ENCODE measurements at regions not wholly inside any gene's neighbourhood (a gene's known extent, or its start where the extent isn't known, plus 50 kb on each side); places are given as distances from the start of the nearest gene placed in this dataset.

GRCh38 chr2:216793386-216793785, 66.5 kb downstream of the TNP1 start (continued):
- no peak for TF ChIP-seq REST (IDR thresholded peaks at IDR 0.05; ENCODE audit: unreplicated experiment)
- no peak for TF ChIP-seq CREB1 (CRISPR knock-in tag; IDR thresholded peaks at IDR 0.05; ENCODE audit: low read depth)
- TF ChIP-seq ZNF114 (CRISPR knock-in tag; IDR thresholded peaks at IDR 0.05) = no peak
- no peak for TF ChIP-seq ZNF331 (CRISPR knock-in tag; IDR thresholded peaks at IDR 0.05; ENCODE audit: low read depth)
- no peak for TF ChIP-seq STAT1 (IDR thresholded peaks at IDR 0.05; ENCODE audit: unreplicated experiment)
- TF ChIP-seq EZH2phosphoT487 (IDR thresholded peaks at IDR 0.05; ENCODE audit: unreplicated experiment) = no peak
- TF ChIP-seq POLR2AphosphoS5 (IDR thresholded peaks at IDR 0.05; ENCODE audit: low read depth) = no peak
- TF ChIP-seq CTCF (conservative IDR thresholded peaks at IDR 0.05; ENCODE audit: low read depth in 2 of 2) = no peak
- no peak for TF ChIP-seq NANOG (IDR thresholded peaks at IDR 0.05; ENCODE audit: borderline replicate concordance)
- no peak for TF ChIP-seq JUNB (IDR thresholded peaks at IDR 0.05; ENCODE audit: unreplicated experiment)

DNA sequence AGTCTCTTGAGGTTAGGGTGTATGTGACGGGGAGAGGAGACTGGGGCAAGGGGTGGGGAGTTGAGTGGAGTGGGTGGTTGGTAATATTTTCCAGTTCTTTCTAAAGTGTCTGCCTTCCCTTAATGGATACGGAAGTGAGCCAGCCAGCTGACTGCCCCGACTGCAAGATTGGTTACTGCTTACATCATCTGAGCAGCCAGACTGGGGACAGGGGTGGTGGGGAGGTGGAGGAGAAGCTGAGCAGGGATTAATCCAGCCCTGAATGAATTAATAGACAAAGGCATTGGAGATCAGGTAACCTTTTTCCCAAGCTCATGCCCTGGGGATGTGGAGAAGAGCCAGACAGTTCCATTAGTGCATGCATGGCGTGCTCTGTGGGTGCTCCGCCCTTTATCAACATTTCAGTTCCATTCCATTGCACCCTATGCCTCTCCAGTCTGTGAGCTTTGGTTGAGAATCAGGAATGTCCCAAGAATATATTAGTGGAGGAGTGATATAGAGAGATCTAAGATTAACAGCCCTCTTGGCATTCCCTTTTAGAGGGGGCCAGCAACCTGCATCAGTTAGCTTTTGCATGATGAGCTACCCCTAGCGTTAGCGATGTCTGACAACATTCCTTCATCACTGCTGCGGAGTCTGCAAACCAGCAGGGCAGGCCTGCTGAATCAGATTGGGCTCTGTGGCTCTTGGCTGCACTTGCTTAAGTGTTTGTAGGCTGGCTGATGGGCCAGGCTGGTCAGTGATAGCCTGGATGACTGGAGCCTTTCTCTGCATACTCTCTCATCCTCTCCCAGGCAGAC, 67.4 kb downstream of the TNP1 start:
- H3K79me2 ChIP-seq (replicated peaks; ENCODE audit: insufficient read depth) = no peaks in the 10 kb centered on the region
- no peaks in the 10 kb centered on the region for H3K27me3 ChIP-seq (ENCODE audit: insufficient read depth)
- H3K27me3 Mint-ChIP-seq (ENCODE audit: insufficient read depth, low read depth, poor library complexity) = no peaks in the 10 kb centered on the region
- ATAC-seq = peak; percentile 74
- H3K4me3 Mint-ChIP-seq = no peak overlapping the region
- no peak overlapping the region for H3K4me3 ChIP-seq
- H4K20me1 ChIP-seq (replicated peaks; ENCODE audit: insufficient read depth) = no peaks in the 10 kb centered on the region
- H3K4me1 ChIP-seq (ENCODE audit: insufficient read depth) = peaks cover 13% of the 10 kb centered on the region
- H3F3A ChIP-seq (replicated peaks; ENCODE audit: low read depth) = no peaks in the 10 kb centered on the region
- no peaks in the 10 kb centered on the region for H3K36me3 ChIP-seq (ENCODE audit: insufficient read depth)
- 0 out of 2 replicates have a peak, but pooled peaks cover 11% of the 10 kb centered on the region for H3K9me2 ChIP-seq (ENCODE audit: insufficient read depth)
- no peak overlapping the region for H3K27ac Mint-ChIP-seq
- H3K27ac ChIP-seq (ENCODE audit: low read depth) = no peak overlapping the region
- no peaks in the 10 kb centered on the region for H3K36me3 Mint-ChIP-seq (ENCODE audit: low read depth)
- no peaks in the 10 kb centered on the region for H3K9me3 Mint-ChIP-seq
- H3K4me1 Mint-ChIP-seq = peaks cover 15% of the 10 kb centered on the region
- DNase-seq (ENCODE audit: low spot score) = peak; percentile 30
- TF ChIP-seq JUNB (IDR thresholded peaks at IDR 0.05; ENCODE audit: unreplicated experiment) = no peak
- 0 out of 4 replicates have a peak, but pooled peaks of 1 of the 2 experiments have one; percentile 10 for TF ChIP-seq CTCF (conservative IDR thresholded peaks at IDR 0.05; ENCODE audit: low read depth in 2 of 2)
- H2AFZ ChIP-seq = peak overlapping the region; percentile 78
- H3K4me2 ChIP-seq = no peak overlapping the region

All from GM23338 (cell line).